Activated T-helper 1 cell treated with anti-CD3 and anti-CD28 coated beads, Interleukin-12 subunit alpha, Interleukin-12 subunit beta, Interleukin-2, Interleukin-4 antibody, amounts not matched to agents 30 ng/mL and 10 ng/mL and 1 ng/mL, durations not matched to agents 14 hours and 24 hours and 36 hours (primary cell): ENCODE measurements at regions not wholly inside any gene's neighbourhood (a gene's known extent, or its start where the extent isn't known, plus 50 kb on each side); places are given as distances from the start of the nearest gene placed in this dataset.

Experiments
- DNase-seq: peaks from one replicate; pipeline ENCODE4 v3.0.0; 2021; ENCODE audit warnings: low spot score
- H3K27ac Mint-ChIP-seq: one replicate; pipeline ENCODE4 v1.8.0; 2021; ENCODE audit warnings: mild to moderate bottlenecking, mixed read lengths
- H3K27me3 Mint-ChIP-seq: one replicate; pipeline ENCODE4 v1.8.0; 2022; ENCODE audit warnings: mild to moderate bottlenecking, moderate library complexity, mixed read lengths; ENCODE audit not compliant: insufficient read depth
- H3K36me3 Mint-ChIP-seq: one replicate; pipeline ENCODE4 v1.8.0; 2021; ENCODE audit warnings: low read depth, mixed read lengths
- H3K4me1 Mint-ChIP-seq: one replicate; pipeline ENCODE4 v1.8.0; 2021; ENCODE audit warnings: low read depth, mixed read lengths
- H3K4me3 Mint-ChIP-seq: one replicate; pipeline ENCODE4 v1.8.0; 2021; ENCODE audit warnings: mild to moderate bottlenecking, moderate library complexity, mixed read lengths
- H3K9me3 Mint-ChIP-seq: one replicate; pipeline ENCODE4 v1.8.0; 2021; ENCODE audit warnings: mixed read lengths
- intact Hi-C: fragments of 100-400 bp; cut with micrococcal nuclease; formaldehyde crosslinking; loops from one replicate; pipeline ENCODE4 v1.15.1; 2024

DNA sequence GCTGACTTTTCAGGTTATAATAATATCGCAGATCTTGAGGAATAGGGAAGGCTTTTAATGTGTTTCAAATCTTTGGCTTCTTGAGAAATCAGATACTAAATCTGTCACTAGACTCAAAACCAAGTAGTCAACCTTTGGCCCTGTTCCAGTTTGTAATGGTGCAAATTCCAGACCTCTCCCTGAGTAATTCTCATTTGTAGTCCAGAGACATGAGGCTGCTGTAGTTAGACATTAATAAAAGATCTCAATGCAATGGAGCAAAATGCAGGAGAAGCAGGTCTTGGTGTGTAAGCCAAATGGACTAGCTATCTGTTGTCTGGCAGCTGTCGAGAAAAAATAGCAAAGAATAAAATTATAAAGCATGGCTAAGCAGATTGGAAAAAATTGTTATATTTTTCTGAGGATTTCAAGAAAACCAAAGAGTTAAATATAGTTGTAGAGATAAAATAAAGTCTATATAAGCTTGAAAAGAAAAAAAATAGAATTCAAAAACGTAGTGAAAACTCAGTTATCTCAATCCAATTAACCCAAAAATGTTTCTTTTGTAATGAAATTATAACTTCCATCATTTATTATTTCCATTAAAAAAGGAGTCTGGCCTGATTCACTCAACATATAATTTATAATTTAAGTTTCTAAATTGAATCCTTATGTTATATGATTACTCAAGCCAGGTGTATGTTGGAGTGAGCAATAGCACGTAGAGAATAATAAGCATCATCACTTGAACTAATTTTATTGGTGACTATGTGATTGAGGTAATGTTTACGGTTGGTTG lies 161.5 kb upstream of the ADGRB3 start:
- DNase-seq = no peak
- Mint-ChIP-seq H3K4me1 (no peaks in the 10 kb centered on the region), H3K4me3 (no peak overlapping the region), H3K27ac (no peak overlapping the region), H3K27me3 (no peaks in the 10 kb centered on the region), H3K9me3 (no peaks in the 10 kb centered on the region), H3K36me3 (no peaks in the 10 kb centered on the region)
- intact Hi-C loops = no loop called here

DNA sequence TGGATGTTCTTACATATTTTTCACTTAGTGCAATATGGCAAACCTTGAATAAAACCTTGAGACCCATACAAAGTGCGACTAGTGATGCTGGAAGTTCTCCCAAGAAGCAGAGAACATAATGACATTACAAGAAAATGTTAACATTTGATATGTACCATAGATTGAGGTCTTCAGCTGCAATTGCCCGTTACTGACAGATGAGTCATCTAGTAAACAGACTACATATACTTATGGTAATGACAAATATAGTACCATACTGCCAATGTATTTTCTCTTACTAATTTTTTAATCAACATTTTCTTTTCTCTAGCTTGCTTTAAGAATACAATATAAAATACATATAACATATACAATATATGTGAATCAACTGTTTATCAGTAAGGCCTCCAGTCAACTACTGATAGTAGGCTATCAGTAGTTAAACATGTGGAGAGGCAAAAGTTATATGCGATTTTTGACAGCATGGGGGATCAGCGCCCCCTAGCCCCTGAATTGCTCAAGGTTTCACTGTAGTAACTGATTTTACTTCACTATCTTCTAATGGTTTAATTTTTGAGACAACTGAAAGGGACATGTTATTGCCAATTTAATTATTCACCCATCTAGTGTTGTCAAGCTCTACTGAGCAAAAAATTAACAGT lies 166.7 kb upstream of the ADGRB3 start:
- Mint-ChIP-seq H3K27ac (no peak overlapping the region), H3K27me3 (no peaks in the 10 kb centered on the region), H3K4me1 (no peaks in the 10 kb centered on the region), H3K36me3 (no peaks in the 10 kb centered on the region), H3K9me3 (no peaks in the 10 kb centered on the region), H3K4me3 (no peak overlapping the region)
- DNase-seq = no peak
- intact Hi-C loops = no loop called here

DNA sequence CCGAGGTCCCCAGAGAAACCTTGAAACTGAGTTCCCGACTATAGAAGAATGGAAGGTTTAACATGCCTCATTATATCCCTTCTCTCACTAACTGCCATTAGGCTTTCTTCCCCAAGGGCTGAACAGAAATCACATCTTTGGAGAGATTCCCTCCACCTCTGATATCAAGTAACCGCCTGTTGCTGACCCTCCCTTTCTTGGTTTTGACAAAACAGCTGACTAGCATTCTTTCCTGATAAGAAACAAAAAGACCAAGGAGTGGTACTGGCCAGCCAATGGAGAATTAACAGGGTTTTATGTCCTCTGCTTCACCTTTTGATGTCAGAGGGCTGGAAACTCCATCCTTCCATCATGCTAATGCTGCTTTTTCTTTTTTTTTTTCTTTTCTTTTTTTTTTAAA lies 176.6 kb upstream of the ADGRB3 start:
- peaks cover 17% of the 10 kb centered on the region for H3K9me3 Mint-ChIP-seq
- H3K36me3 Mint-ChIP-seq = no peaks in the 10 kb centered on the region
- no peak for DNase-seq
- intact Hi-C loops = no loop called here
- H3K27me3 Mint-ChIP-seq = no peaks in the 10 kb centered on the region
- no peak overlapping the region for H3K27ac Mint-ChIP-seq
- H3K4me3 Mint-ChIP-seq = no peak overlapping the region
- no peaks in the 10 kb centered on the region for H3K4me1 Mint-ChIP-seq

DNA sequence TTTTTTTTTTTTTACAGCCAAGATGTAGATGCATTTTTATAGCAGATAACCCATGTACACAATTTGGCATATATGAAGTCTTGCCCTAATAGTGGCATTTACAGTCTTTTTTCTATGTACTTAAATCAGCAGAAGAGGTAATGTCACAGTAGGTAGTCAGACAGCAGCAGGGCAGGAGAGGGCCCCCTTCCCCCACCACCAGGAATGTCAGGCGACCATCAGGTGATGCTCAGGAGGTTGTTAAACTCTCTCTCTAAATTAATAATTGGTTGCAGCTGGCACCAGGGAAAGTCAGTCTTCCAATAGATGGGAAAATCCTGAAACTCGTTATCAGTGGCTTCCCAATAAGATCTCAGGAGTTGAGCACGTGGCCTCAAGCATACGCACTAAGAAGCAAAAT lies 188.0 kb upstream of the ADGRB3 start:
- no peaks in the 10 kb centered on the region for H3K27me3 Mint-ChIP-seq
- no peak for DNase-seq

DNA sequence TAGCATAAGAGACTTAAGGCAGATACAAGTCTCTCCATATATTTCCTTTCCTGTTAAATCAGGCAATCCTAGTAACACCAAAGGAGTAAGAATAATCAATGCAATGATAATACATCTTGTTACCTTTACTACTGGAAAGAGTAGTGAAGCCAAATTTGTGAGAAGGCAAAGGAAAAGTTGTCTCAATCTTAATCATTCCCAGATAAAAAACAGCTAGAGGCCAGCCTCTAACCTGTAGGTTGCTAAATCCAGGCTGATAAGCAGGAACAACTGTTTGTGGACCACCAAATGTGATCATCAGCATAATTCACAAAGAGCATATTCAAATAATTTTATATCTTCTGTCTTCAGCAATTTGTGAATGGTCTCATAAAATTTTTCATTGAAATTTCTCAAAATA lies 189.2 kb upstream of the ADGRB3 start:
- Mint-ChIP-seq H3K4me1 (no peaks in the 10 kb centered on the region), H3K27ac (no peak overlapping the region), H3K9me3 (no peaks in the 10 kb centered on the region), H3K36me3 (no peaks in the 10 kb centered on the region), H3K27me3 (no peaks in the 10 kb centered on the region), H3K4me3 (no peak overlapping the region)
- intact Hi-C loops = no loop called here
- no peak for DNase-seq

More for the DNA sequence above, 188.0 kb upstream of the ADGRB3 start:
- intact Hi-C loops = no loop called here
- Mint-ChIP-seq H3K4me1 (no peaks in the 10 kb centered on the region), H3K9me3 (peaks cover 5% of the 10 kb centered on the region), H3K4me3 (no peak overlapping the region), H3K27ac (no peak overlapping the region), H3K36me3 (no peaks in the 10 kb centered on the region)

DNA sequence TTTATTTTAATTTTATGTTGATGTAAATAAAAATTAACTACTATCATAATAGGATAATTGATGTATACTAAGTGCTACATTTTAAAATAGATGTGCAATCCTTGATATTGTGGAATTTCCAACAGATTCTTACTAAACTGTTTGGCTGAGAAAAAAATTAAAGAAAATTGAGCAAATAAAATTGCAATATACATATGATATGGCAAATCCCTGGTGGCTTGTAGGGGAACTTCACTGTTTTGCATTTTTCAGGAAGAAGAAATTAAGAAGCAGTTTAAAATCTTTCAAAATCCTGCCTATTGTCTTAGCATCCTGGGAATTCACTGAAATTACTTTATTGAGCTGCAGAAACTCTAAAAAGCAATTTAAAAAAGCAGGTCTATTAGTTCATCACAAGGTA lies 191.4 kb upstream of the ADGRB3 start:
- intact Hi-C loops = no loop called here
- Mint-ChIP-seq H3K27ac (no peak overlapping the region), H3K9me3 (no peaks in the 10 kb centered on the region), H3K4me1 (no peaks in the 10 kb centered on the region), H3K27me3 (no peaks in the 10 kb centered on the region), H3K4me3 (no peak overlapping the region), H3K36me3 (no peaks in the 10 kb centered on the region)
- no peak for DNase-seq

DNA sequence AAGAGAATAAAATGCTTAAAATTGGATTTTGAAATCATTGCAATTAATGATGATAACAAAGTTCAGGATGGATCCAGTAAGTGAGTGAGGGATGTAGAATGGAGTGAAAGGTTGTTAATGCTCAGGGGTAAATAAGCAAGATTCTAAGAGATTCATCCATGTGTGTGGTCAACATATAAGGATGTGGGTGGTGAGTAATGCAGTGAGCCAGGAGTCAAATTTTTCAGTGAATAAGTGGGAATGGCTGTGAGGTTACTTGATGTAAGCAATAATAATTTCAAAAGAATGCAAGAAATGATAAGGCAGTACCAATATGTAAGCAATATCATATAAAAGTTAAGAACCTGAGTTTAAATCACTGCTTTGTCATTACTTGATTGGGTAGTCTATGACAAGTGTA lies 207.5 kb upstream of the ADGRB3 start:
- Mint-ChIP-seq H3K27me3 (no peaks in the 10 kb centered on the region), H3K9me3 (no peaks in the 10 kb centered on the region), H3K4me3 (no peak overlapping the region), H3K36me3 (no peaks in the 10 kb centered on the region), H3K4me1 (no peaks in the 10 kb centered on the region), H3K27ac (no peak overlapping the region)
- DNase-seq = no peak
- intact Hi-C loops = no loop called here

DNA sequence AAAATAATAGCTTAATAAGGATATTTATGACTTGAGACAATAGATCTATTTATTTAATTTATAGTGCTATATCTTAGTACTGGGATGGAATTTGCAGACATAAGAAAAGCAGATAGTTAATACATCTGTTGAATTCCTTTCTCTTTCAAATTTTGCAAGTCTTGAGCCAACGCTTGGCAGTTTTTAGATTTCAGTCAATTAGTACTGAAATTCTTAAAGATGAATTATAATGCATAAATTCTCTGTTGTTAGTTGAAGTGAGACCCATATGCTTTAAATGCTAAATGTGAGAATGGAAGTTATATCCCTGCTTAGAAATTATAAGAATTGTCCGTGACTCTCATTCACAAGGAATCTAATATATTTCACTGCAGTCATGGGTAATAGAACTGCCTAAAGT lies 225.1 kb upstream of the ADGRB3 start:
- Mint-ChIP-seq H3K4me1 (no peaks in the 10 kb centered on the region), H3K27ac (no peak overlapping the region), H3K27me3 (no peaks in the 10 kb centered on the region), H3K36me3 (no peaks in the 10 kb centered on the region), H3K4me3 (no peak overlapping the region), H3K9me3 (no peaks in the 10 kb centered on the region)
- intact Hi-C loops = no loop called here
- no peak for DNase-seq

DNA sequence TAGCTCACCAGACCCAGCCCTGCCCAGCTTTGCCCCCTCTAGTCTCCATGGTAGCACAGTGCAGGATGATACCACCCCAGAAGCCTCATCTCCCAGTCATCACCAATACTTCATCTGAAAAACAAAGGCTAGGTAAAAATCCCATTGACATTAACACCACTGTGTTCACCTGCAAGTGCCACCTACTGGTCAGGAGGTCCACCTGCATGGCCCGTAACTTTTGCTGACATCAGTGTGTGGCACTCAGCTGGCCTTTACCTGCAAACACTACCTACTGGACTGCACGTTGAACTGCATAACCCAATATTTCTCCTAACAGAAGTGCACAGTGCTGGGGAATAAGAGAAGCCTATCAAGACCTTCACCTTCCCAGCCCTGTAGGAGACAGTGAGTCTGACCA lies 234.7 kb upstream of the ADGRB3 start:
- Mint-ChIP-seq H3K9me3 (no peaks in the 10 kb centered on the region), H3K27me3 (no peaks in the 10 kb centered on the region), H3K4me1 (no peaks in the 10 kb centered on the region), H3K27ac (no peak overlapping the region), H3K36me3 (no peaks in the 10 kb centered on the region), H3K4me3 (no peak overlapping the region)
- no peak for DNase-seq
- intact Hi-C loops = no loop called here

DNA sequence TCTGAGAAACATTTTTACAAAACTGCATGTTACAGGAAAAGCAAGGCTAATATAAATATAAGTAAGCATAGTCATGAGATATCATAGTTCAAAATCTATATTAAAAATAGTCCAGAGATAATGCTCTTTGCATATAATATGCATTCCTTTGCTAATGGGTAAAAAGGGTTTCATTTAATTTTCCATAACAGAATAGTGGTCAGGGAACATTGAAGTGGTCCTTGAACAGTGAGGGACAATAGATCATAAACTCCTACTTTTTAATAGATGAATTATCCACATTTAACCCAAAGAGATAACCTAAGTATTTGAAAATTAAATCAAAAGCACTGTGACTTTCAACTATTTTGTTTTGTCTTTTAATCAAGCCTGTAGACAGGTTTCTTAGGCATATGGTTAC lies 243.1 kb upstream of the ADGRB3 start:
- H3K9me3 Mint-ChIP-seq = peaks cover 3% of the 10 kb centered on the region
- no peak overlapping the region for H3K4me3 Mint-ChIP-seq
- H3K27me3 Mint-ChIP-seq = no peaks in the 10 kb centered on the region
- H3K27ac Mint-ChIP-seq = no peak overlapping the region
- no peaks in the 10 kb centered on the region for H3K4me1 Mint-ChIP-seq
- DNase-seq = no peak
- H3K36me3 Mint-ChIP-seq = no peaks in the 10 kb centered on the region
- intact Hi-C loops = no loop called here

DNA sequence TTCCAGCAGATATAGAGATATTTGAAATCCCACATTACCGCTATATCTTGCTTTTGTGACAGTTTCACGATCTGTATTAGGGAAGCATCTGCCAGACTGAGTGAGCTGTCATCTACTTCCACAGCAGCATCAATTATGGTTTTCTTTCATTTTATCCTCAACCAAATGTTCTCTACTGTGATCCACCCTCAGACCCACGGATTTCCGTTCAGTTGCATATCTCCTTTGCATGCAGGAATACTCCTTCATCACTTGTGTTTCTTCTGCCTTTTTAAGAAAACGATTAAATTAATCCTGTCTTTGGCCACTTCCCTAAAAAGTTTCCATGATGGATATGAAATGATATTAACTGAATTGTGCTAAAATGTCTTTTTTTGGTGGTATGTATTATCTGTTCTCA lies 262.1 kb upstream of the ADGRB3 start:
- Mint-ChIP-seq H3K9me3 (no peaks in the 10 kb centered on the region), H3K4me1 (no peaks in the 10 kb centered on the region), H3K27ac (no peak overlapping the region), H3K27me3 (no peaks in the 10 kb centered on the region), H3K36me3 (no peaks in the 10 kb centered on the region), H3K4me3 (no peak overlapping the region)
- DNase-seq = no peak
- intact Hi-C loops = no loop called here

DNA sequence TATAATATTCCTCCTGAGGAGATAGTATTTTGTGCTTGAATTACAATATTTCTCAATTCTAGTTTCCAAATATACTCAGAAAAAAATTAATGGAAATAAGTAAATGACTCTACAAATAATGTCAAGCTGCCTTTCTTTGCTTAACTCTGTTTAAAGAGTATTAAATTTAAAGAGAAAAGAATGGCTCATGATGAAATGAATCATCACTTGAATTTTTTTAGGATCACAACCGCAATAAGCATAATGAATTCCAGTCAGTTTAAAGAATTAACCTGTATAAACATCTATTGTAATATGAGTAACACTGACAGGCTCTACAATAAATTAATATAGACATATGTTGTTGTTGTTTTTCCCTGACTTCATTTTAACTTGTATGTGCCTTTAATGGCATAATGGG lies 266.2 kb upstream of the ADGRB3 start:
- Mint-ChIP-seq H3K9me3 (peaks cover 4% of the 10 kb centered on the region), H3K4me1 (no peaks in the 10 kb centered on the region), H3K27me3 (no peaks in the 10 kb centered on the region), H3K27ac (no peak overlapping the region), H3K36me3 (no peaks in the 10 kb centered on the region), H3K4me3 (no peak overlapping the region)
- intact Hi-C loops = no loop called here
- DNase-seq = no peak

DNA sequence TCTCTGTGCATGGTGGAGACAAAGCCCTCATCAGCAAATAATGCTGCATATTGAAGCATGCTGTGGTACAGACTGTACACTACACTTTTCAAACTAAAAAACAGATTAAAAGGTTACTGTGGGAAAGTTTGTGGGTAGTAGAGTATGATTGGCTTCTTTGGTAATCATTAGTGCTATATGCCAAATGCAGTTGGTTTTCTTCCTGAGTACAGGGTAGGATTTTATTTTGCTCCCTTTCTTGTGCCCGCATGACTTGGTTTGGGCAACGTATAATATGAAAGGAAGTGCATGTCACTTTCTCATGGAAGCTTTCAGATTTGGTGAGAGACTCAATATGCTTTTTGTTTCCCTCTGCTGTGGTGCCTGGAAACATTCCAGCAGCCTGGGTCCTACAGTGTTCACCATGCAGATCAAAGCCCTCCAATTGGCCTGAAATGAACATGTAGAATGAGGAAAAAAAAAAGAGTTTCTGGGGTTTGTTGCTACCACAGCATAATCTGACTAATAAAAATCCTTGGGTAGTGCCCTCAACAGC lies 270.7 kb upstream of the ADGRB3 start:
- no peaks in the 10 kb centered on the region for H3K4me1 Mint-ChIP-seq
- intact Hi-C loops = no loop called here
- H3K27ac Mint-ChIP-seq = no peak overlapping the region
- DNase-seq = no peak
- no peaks in the 10 kb centered on the region for H3K27me3 Mint-ChIP-seq
- peaks cover 7% of the 10 kb centered on the region for H3K9me3 Mint-ChIP-seq
- no peak overlapping the region for H3K4me3 Mint-ChIP-seq
- H3K36me3 Mint-ChIP-seq = no peaks in the 10 kb centered on the region
